ENCODE measurements at regions not wholly inside any gene's neighbourhood (a gene's known extent, or its start where the extent isn't known, plus 50 kb on each side); places are given as distances from the start of the nearest gene placed in this dataset.

DNA sequence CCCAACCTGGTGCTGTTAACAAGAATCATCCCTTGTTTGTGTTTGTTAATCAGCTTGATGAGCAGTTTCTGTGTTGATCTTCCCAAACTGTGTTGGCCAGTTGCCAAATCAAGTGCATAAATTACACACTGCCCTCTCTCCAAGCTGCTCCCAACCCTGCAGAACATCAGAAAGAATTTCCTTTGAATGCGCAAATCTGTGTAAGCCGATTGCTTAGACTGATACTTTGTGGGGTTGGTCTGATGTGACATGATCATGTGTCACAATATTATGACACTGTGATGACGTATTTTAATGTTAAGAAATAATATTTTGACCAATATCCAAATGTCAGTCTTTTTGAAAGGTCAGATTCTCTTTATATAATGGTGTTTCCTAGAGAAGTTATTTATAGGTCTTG is 766.4 kb upstream of the WWC1 start:
- Histone ChIP-seq H3K27me3 (ENCODE audit: control insufficient read depth in 2 of 2, insufficient read depth in 2 of 2, low read length in 2 of 2) (no peaks in the 10 kb centered on the region), H3K9me3 (replicated peaks; ENCODE audit: control insufficient read depth, insufficient read depth, low read length) (no peaks in the 10 kb centered on the region), H3K4me2 (ENCODE audit: insufficient read depth, low read length) (no peak overlapping the region), H3K27ac (ENCODE audit: insufficient read depth, low read depth, low read length) (no peak overlapping the region), H3K9me1 (replicated peaks; ENCODE audit: control insufficient read depth, extremely low read depth, insufficient read depth, low read length) (no peaks in the 10 kb centered on the region), H3K36me3 (ENCODE audit: control insufficient read depth in 2 of 2, extremely low read depth in 1 of 2, insufficient read depth in 2 of 2, low read length in 2 of 2) (no peaks in the 10 kb centered on the region), H4K20me1 (replicated peaks; ENCODE audit: control insufficient read depth, extremely low read depth, insufficient read depth, low read length) (no peaks in the 10 kb centered on the region), H3K4me1 (ENCODE audit: control insufficient read depth, extremely low read depth, insufficient read depth, low read length) (no peaks in the 10 kb centered on the region), H2AFZ (ENCODE audit: low read depth, low read length) (no peak overlapping the region), H3K79me2 (ENCODE audit: control insufficient read depth, insufficient read depth, low read length) (no peaks in the 10 kb centered on the region), H3K9ac (replicated peaks; ENCODE audit: extremely low read depth, insufficient read depth, low read length) (no peak overlapping the region), H3K4me3 (replicated peaks in 1 of 3; ENCODE audit: insufficient read depth in 1 of 3, low read depth in 1 of 3, low read length in 3 of 3) (no peak overlapping the region)
- CTCF ChIA-PET = no interaction called here
- TF ChIP-seq FOS (IDR thresholded peaks at IDR 0.05; ENCODE audit: borderline replicate concordance, insufficient read depth, low read length) (no peak), MYC (IDR thresholded peaks at IDR 0.05; ENCODE audit: low read depth, low read length) (no peak), POLR2AphosphoS5 (IDR thresholded peaks at IDR 0.05; ENCODE audit: insufficient read depth, low read depth, low read length) (no peak), EZH2 (IDR thresholded peaks at IDR 0.05; ENCODE audit: borderline replicate concordance, low read depth, low read length, severe bottlenecking) (no peak)
- TF ChIP-seq, protein P1, sequence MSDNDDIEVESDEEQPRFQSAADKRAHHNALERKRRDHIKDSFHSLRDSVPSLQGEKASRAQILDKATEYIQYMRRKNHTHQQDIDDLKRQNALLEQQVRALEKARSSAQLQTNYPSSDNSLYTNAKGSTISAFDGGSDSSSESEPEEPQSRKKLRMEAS (IDR thresholded peaks at IDR 0.05; ENCODE audit: insufficient read depth, insufficient read length) = no peak
- TF ChIP-seq, protein P2, sequence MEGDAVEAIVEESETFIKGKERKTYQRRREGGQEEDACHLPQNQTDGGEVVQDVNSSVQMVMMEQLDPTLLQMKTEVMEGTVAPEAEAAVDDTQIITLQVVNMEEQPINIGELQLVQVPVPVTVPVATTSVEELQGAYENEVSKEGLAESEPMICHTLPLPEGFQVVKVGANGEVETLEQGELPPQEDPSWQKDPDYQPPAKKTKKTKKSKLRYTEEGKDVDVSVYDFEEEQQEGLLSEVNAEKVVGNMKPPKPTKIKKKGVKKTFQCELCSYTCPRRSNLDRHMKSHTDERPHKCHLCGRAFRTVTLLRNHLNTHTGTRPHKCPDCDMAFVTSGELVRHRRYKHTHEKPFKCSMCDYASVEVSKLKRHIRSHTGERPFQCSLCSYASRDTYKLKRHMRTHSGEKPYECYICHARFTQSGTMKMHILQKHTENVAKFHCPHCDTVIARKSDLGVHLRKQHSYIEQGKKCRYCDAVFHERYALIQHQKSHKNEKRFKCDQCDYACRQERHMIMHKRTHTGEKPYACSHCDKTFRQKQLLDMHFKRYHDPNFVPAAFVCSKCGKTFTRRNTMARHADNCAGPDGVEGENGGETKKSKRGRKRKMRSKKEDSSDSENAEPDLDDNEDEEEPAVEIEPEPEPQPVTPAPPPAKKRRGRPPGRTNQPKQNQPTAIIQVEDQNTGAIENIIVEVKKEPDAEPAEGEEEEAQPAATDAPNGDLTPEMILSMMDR (IDR thresholded peaks at IDR 0.05; ENCODE audit: extremely low read depth in 1 of 2, insufficient read depth in 1 of 2, low read depth in 1 of 2, low read length in 2 of 2) = no peak
- dilution Hi-C loops (cut with MboI; ENCODE audit: extremely low pct_ligation_motif_present, low sequenced_read_pairs) = no loop called here
- intact Hi-C loops (cut with micrococcal nuclease) = no loop called here
- DNase-seq (ENCODE audit: low read depth, low spot score) = no peak
- no peak for FAIRE-seq
- POLR2A ChIA-PET = no interaction called here
- BruUV-seq (replicated peaks) = no TSS peak

DNA sequence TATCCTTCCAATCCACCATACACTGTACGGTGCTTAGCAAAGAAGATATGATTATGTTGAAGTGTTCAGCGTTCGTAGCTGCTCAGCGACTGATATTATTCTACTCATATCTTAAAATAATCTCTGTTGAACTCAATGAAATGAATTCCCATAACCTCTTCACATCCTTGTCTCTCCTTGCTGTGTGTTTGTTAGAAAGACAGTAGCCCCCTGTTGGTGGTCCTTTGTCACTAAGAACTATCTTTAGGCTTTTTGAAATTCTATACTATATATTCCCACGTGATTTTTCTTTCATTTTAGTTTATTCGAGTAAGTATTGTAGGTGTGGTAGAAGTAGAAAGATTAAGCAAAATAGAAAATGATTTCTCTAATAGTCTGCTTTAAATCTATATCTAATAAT is 762.8 kb upstream of the WWC1 start:
- DNase-seq (ENCODE audit: low read depth, low spot score) = no peak
- Histone ChIP-seq H2AFZ (ENCODE audit: low read depth, low read length) (no peak overlapping the region), H3K9me3 (replicated peaks; ENCODE audit: control insufficient read depth, insufficient read depth, low read length) (no peaks in the 10 kb centered on the region), H3K4me3 (replicated peaks in 1 of 3; ENCODE audit: insufficient read depth in 1 of 3, low read depth in 1 of 3, low read length in 3 of 3) (no peak overlapping the region), H3K4me1 (ENCODE audit: control insufficient read depth, extremely low read depth, insufficient read depth, low read length) (no peaks in the 10 kb centered on the region), H3K27me3 (ENCODE audit: control insufficient read depth in 2 of 2, insufficient read depth in 2 of 2, low read length in 2 of 2) (no peaks in the 10 kb centered on the region), H4K20me1 (replicated peaks; ENCODE audit: control insufficient read depth, extremely low read depth, insufficient read depth, low read length) (no peaks in the 10 kb centered on the region), H3K4me2 (ENCODE audit: insufficient read depth, low read length) (no peak overlapping the region), H3K36me3 (ENCODE audit: control insufficient read depth in 2 of 2, extremely low read depth in 1 of 2, insufficient read depth in 2 of 2, low read length in 2 of 2) (no peaks in the 10 kb centered on the region), H3K79me2 (ENCODE audit: control insufficient read depth, insufficient read depth, low read length) (no peaks in the 10 kb centered on the region), H3K9me1 (replicated peaks; ENCODE audit: control insufficient read depth, extremely low read depth, insufficient read depth, low read length) (no peaks in the 10 kb centered on the region), H3K9ac (replicated peaks; ENCODE audit: extremely low read depth, insufficient read depth, low read length) (no peak overlapping the region), H3K27ac (ENCODE audit: insufficient read depth, low read depth, low read length) (no peak overlapping the region)
- TF ChIP-seq, protein P2 (IDR thresholded peaks at IDR 0.05; ENCODE audit: extremely low read depth in 1 of 2, insufficient read depth in 1 of 2, low read depth in 1 of 2, low read length in 2 of 2) = no peak
- no peak for TF ChIP-seq FOS (IDR thresholded peaks at IDR 0.05; ENCODE audit: borderline replicate concordance, insufficient read depth, low read length)
- TF ChIP-seq, protein P1 (IDR thresholded peaks at IDR 0.05; ENCODE audit: insufficient read depth, insufficient read length) = no peak
- TF ChIP-seq JUN (IDR thresholded peaks at IDR 0.05; ENCODE audit: borderline replicate concordance, insufficient read depth, insufficient read length, low read depth) = no peak
- no peak for TF ChIP-seq MYC (IDR thresholded peaks at IDR 0.05; ENCODE audit: low read depth, low read length)
- TF ChIP-seq EZH2 (IDR thresholded peaks at IDR 0.05; ENCODE audit: borderline replicate concordance, low read depth, low read length, severe bottlenecking) = no peak
- no peak for TF ChIP-seq POLR2AphosphoS5 (IDR thresholded peaks at IDR 0.05; ENCODE audit: insufficient read depth, low read depth, low read length)
- TF ChIP-seq POLR2A (IDR thresholded peaks at IDR 0.05; ENCODE audit: low read depth, low read length) = no peak
- TF ChIP-seq GATA2 (IDR thresholded peaks at IDR 0.05; ENCODE audit: insufficient read depth, insufficient read length, low read depth, low read length) = no peak
- intact Hi-C loops (cut with micrococcal nuclease) (no loop called here), dilution Hi-C loops (cut with MboI; ENCODE audit: extremely low pct_ligation_motif_present, low sequenced_read_pairs) (no loop called here)
- FAIRE-seq = no peak
- BruUV-seq (replicated peaks) = no TSS peak
- ChIA-PET CTCF (no interaction called here), POLR2A (no interaction called here)

Measured in endothelial cell of umbilical vein (primary cell).